GM23338 (cell line): ENCODE measurements at regions not wholly inside any gene's neighbourhood (a gene's known extent, or its start where the extent isn't known, plus 50 kb on each side); places are given as distances from the start of the nearest gene placed in this dataset.

Experiments used
- ATAC-seq: fragments of 200-7000 bp; cut with Tn5 transposase; 3 replicates; pipeline ENCODE4 v1.9.1; 2020
- DNase-seq: peaks from one replicate; pipeline ENCODE4 v3.0.0-alpha.2; 2015; ENCODE audit warnings: low spot score
- H2AFZ ChIP-seq: fragments of 200-600 bp; sonication (generic); 2 replicates; pipeline ENCODE4 v1.8.0; 2016; ENCODE audit warnings: antibody characterized with exemption, mild to moderate bottlenecking, moderate library complexity
- H3F3A ChIP-seq: fragments of 200-600 bp; sonication (generic); replicated peaks from 2 replicates; pipeline ENCODE4 v1.8.0; 2017; ENCODE audit warnings: antibody characterized with exemption, mixed run types, low read depth
- H3K27ac ChIP-seq: fragments of 200-600 bp; sonication (generic); 2 replicates; pipeline ENCODE4 v1.6.1; 2016; ENCODE audit warnings: low read depth
- H3K27me3 ChIP-seq: fragments of 200-600 bp; sonication (generic); 2 replicates; pipeline ENCODE4 v1.8.0; 2016; ENCODE audit warnings: mild to moderate bottlenecking, mixed run types, moderate library complexity; ENCODE audit not compliant: insufficient read depth
- H3K36me3 ChIP-seq: fragments of 200-600 bp; sonication (generic); 2 replicates; pipeline ENCODE4 v1.8.0; 2016; ENCODE audit warnings: mild to moderate bottlenecking; ENCODE audit not compliant: insufficient read depth
- H3K4me1 ChIP-seq: fragments of 200-600 bp; sonication (generic); 2 replicates; pipeline ENCODE4 v1.8.0; 2016; ENCODE audit warnings: mild to moderate bottlenecking, moderate library complexity; ENCODE audit not compliant: insufficient read depth
- H3K4me2 ChIP-seq: fragments of 200-600 bp; sonication (generic); 2 replicates; pipeline ENCODE4 v1.7.1; 2017; ENCODE audit warnings: mixed run types
- H3K4me3 ChIP-seq: fragments of 200-600 bp; sonication (generic); 2 replicates; pipeline ENCODE4 v1.6.1; 2016; ENCODE audit warnings: mixed run types
- H3K79me2 ChIP-seq: fragments of 200-600 bp; sonication (generic); replicated peaks from 2 replicates; pipeline ENCODE4 v1.8.0; 2017; ENCODE audit warnings: mild to moderate bottlenecking; ENCODE audit not compliant: insufficient read depth
- H3K9me2 ChIP-seq: fragments of 200-600 bp; sonication (generic); 2 replicates; pipeline ENCODE4 v1.8.0; 2017; ENCODE audit not compliant: insufficient read depth
- H4K20me1 ChIP-seq: fragments of 200-600 bp; sonication (generic); replicated peaks from 2 replicates; pipeline ENCODE4 v1.8.0; 2017; ENCODE audit warnings: mild to moderate bottlenecking; ENCODE audit not compliant: insufficient read depth
- H3K27ac Mint-ChIP-seq: 2 replicates; pipeline ENCODE4 v1.8.0; 2020; ENCODE audit warnings: inconsistent platforms, mild to moderate bottlenecking, moderate library complexity, mixed read lengths
- H3K27me3 Mint-ChIP-seq: 3 replicates; pipeline ENCODE4 v1.8.0; 2022; ENCODE audit warnings: low read depth, mild to moderate bottlenecking, moderate library complexity, mixed read lengths, inconsistent platforms; ENCODE audit not compliant: insufficient read depth, poor library complexity
- H3K36me3 Mint-ChIP-seq: 3 replicates; pipeline ENCODE4 v1.8.0; 2021; ENCODE audit warnings: low read depth, mild to moderate bottlenecking, inconsistent platforms, moderate library complexity, mixed read lengths
- H3K4me1 Mint-ChIP-seq: 3 replicates; pipeline ENCODE4 v1.8.0; 2020; ENCODE audit warnings: mild to moderate bottlenecking, inconsistent platforms, mixed read lengths
- H3K4me3 Mint-ChIP-seq: 3 replicates; pipeline ENCODE4 v1.8.0; 2021; ENCODE audit warnings: moderate library complexity, mild to moderate bottlenecking, inconsistent platforms, mixed read lengths
- H3K9me3 Mint-ChIP-seq: 3 replicates; pipeline ENCODE4 v1.8.0; 2020; ENCODE audit warnings: moderate library complexity, mild to moderate bottlenecking, inconsistent platforms, mixed read lengths
- CREB1 ChIP-seq: fragments of 250-450 bp; sonication (Bioruptor Pico); IDR thresholded peaks from 2 replicates; pipeline ENCODE4 v1.5.0; 2020; ENCODE audit warnings: low read depth, mild to moderate bottlenecking, moderate library complexity
- CTCF ChIP-seq, 2 experiments: fragments of 200-600 bp in 1 of 2; sonication (generic) in 1 of 2; conservative IDR thresholded peaks; 2 replicates each; pipeline versions ENCODE4 v1.5.1 to v1.6.1; 2016 to 2017; ENCODE audit warnings: antibody characterized with exemption in 2 of 2, low read depth in 2 of 2, mild to moderate bottlenecking in 2 of 2, moderate library complexity in 1 of 2
- EZH2 ChIP-seq: fragments of 200-600 bp; sonication (generic); IDR thresholded peaks from one replicate; pipeline ENCODE4 v1.8.0; 2017; ENCODE audit warnings: antibody characterized with exemption, mild to moderate bottlenecking, low read depth; ENCODE audit not compliant: unreplicated experiment
- EZH2phosphoT487 ChIP-seq: fragments of 200-600 bp; sonication (generic); IDR thresholded peaks from one replicate; pipeline ENCODE4 v1.8.1; 2018; ENCODE audit warnings: antibody characterized with exemption; ENCODE audit not compliant: unreplicated experiment
- NANOG ChIP-seq: IDR thresholded peaks from 2 replicates; pipeline ENCODE4 v1.6.1; 2016; ENCODE audit warnings: antibody characterized with exemption, borderline replicate concordance
- POLR2AphosphoS5 ChIP-seq: IDR thresholded peaks from 2 replicates; pipeline ENCODE4 v1.6.1; 2016; ENCODE audit warnings: antibody characterized with exemption, low read depth
- REST ChIP-seq: IDR thresholded peaks from one replicate; pipeline ENCODE4 v1.6.1; 2018; ENCODE audit warnings: antibody characterized with exemption; ENCODE audit not compliant: unreplicated experiment
- STAT1 ChIP-seq: IDR thresholded peaks from one replicate; pipeline ENCODE4 v1.6.1; 2016; ENCODE audit warnings: antibody characterized with exemption; ENCODE audit not compliant: unreplicated experiment
- ZNF114 ChIP-seq: fragments of 250-450 bp; sonication (Bioruptor Pico); IDR thresholded peaks from 2 replicates; pipeline ENCODE4 v1.5.0; 2020; ENCODE audit warnings: mild to moderate bottlenecking, moderate library complexity
- ZNF331 ChIP-seq: fragments of 250-450 bp; sonication (Bioruptor Pico); IDR thresholded peaks from 2 replicates; pipeline ENCODE4 v1.5.0; 2020; ENCODE audit warnings: low read depth, mild to moderate bottlenecking, moderate library complexity
- ZNF462 ChIP-seq: fragments of 250-450 bp; sonication (Bioruptor Pico); IDR thresholded peaks from 2 replicates; pipeline ENCODE4 v1.5.0; 2020; ENCODE audit warnings: mild to moderate bottlenecking, moderate library complexity

GRCh38 chr6:86791476-86791875 lies 145.9 kb upstream of the HTR1E start:
- no peak for ATAC-seq
- TF ChIP-seq CTCF (conservative IDR thresholded peaks at IDR 0.05; ENCODE audit: low read depth in 2 of 2) (no peak), EZH2 (no peak), ZNF114 (CRISPR knock-in tag) (no peak), POLR2AphosphoS5 (no peak), CREB1 (CRISPR knock-in tag) (no peak), NANOG (no peak), REST (no peak), ZNF331 (CRISPR knock-in tag) (no peak), EZH2phosphoT487 (no peak), STAT1 (no peak), ZNF462 (CRISPR knock-in tag) (no peak)
- Histone ChIP-seq H3K4me2 (no peak overlapping the region), H4K20me1 (no peaks in the 10 kb centered on the region), H3K4me3 (no peak overlapping the region), H3K27ac (no peak overlapping the region), H3K36me3 (no peaks in the 10 kb centered on the region), H3K4me1 (no peaks in the 10 kb centered on the region), H3K27me3 (no peaks in the 10 kb centered on the region), H3K9me2 (0 out of 2 replicates have a peak, but pooled peaks cover 4% of the 10 kb centered on the region), H3K79me2 (no peaks in the 10 kb centered on the region), H3F3A (no peaks in the 10 kb centered on the region), H2AFZ (no peak overlapping the region)
- Mint-ChIP-seq H3K36me3 (no peaks in the 10 kb centered on the region), H3K4me1 (no peaks in the 10 kb centered on the region), H3K4me3 (no peak overlapping the region), H3K27me3 (no peaks in the 10 kb centered on the region), H3K27ac (no peak overlapping the region), H3K9me3 (no peaks in the 10 kb centered on the region)
- no peak for DNase-seq
